ENCODE measurements at regions not wholly inside any gene's neighbourhood (a gene's known extent, or its start where the extent isn't known, plus 50 kb on each side); places are given as distances from the start of the nearest gene placed in this dataset.
A peak's percentile ranks its signal among the peaks of the same experiment; 100 is the strongest.
"Not testable (repeated sequence)": the region's sequence is repeated elsewhere in the genome, so short reads cannot be mapped to it uniquely, and the experiment has no call there.

GRCh38 chr1:143497374-143497747, 474.4 kb downstream of the FAM72C start:
- Histone ChIP-seq H3K27me3 (ENCODE audit: control insufficient read depth, insufficient read depth, low read length) (no peaks in the 10 kb centered on the region), H3K4me1 (ENCODE audit: control insufficient read depth, insufficient read depth, low read length) (peaks cover 3% of the 10 kb centered on the region), H3K4me3 (ENCODE audit: low read length) (no peak overlapping the region), H3K36me3 (ENCODE audit: control insufficient read depth, insufficient read depth, low read length) (no peaks in the 10 kb centered on the region), H3K27ac (ENCODE audit: low read length) (no peak overlapping the region), H3K9me3 (ENCODE audit: control insufficient read depth, insufficient read depth, low read length) (no peaks in the 10 kb centered on the region)
- intact Hi-C loops (cut with micrococcal nuclease): no loop called here
- peak; percentile 13 to 25 for DNase-seq
- no peak overlapping the region for H3K27ac Mint-ChIP-seq
- 1% methylated on average over 50 of the region's 50 CpGs for WGBS (ENCODE audit: insufficient coverage)
- H3K36me3 Mint-ChIP-seq: peaks cover 7% of the 10 kb centered on the region
- no peak for TF ChIP-seq CTCF (IDR thresholded peaks at IDR 0.05)
- ATAC-seq: no peak
- peaks cover 0 to 9% of the 10 kb centered on the region in 2 donors for H3K27me3 Mint-ChIP-seq (ENCODE audit: low read depth in 2 of 2)
- H3K4me3 Mint-ChIP-seq: no peak overlapping the region
- no peaks in the 10 kb centered on the region for H3K4me1 Mint-ChIP-seq
- H3K9me3 Mint-ChIP-seq: peaks cover 3 to 4% of the 10 kb centered on the region in 2 donors

- H3K4me3 ChIP-seq (ENCODE audit: low read length); DNase-seq; H3K27me3 ChIP-seq (ENCODE audit: control insufficient read depth, insufficient read depth, low read length); H3K9me3 ChIP-seq (ENCODE audit: control insufficient read depth, insufficient read depth, low read length); H3K4me3 Mint-ChIP-seq; H3K27ac Mint-ChIP-seq; H3K4me1 ChIP-seq (ENCODE audit: control insufficient read depth, insufficient read depth, low read length); intact Hi-C loops (cut with micrococcal nuclease); H3K27ac ChIP-seq (ENCODE audit: low read length); H3K36me3 Mint-ChIP-seq; H3K36me3 ChIP-seq (ENCODE audit: control insufficient read depth, insufficient read depth, low read length); H3K9me3 Mint-ChIP-seq; ATAC-seq; H3K27me3 Mint-ChIP-seq (ENCODE audit: low read depth in 2 of 2); H3K4me1 Mint-ChIP-seq: not testable (repeated sequence)
- 1% methylated on average over 28 of the region's 37 CpGs for WGBS (ENCODE audit: insufficient coverage)
Measured at GRCh38 chr1:143496526-143497373, 475.0 kb downstream of the FAM72C start.

Data from natural killer cell (primary cell).